ENCODE measurements at regions not wholly inside any gene's neighbourhood (a gene's known extent, or its start where the extent isn't known, plus 50 kb on each side); places are given as distances from the start of the nearest gene placed in this dataset.

DNA sequence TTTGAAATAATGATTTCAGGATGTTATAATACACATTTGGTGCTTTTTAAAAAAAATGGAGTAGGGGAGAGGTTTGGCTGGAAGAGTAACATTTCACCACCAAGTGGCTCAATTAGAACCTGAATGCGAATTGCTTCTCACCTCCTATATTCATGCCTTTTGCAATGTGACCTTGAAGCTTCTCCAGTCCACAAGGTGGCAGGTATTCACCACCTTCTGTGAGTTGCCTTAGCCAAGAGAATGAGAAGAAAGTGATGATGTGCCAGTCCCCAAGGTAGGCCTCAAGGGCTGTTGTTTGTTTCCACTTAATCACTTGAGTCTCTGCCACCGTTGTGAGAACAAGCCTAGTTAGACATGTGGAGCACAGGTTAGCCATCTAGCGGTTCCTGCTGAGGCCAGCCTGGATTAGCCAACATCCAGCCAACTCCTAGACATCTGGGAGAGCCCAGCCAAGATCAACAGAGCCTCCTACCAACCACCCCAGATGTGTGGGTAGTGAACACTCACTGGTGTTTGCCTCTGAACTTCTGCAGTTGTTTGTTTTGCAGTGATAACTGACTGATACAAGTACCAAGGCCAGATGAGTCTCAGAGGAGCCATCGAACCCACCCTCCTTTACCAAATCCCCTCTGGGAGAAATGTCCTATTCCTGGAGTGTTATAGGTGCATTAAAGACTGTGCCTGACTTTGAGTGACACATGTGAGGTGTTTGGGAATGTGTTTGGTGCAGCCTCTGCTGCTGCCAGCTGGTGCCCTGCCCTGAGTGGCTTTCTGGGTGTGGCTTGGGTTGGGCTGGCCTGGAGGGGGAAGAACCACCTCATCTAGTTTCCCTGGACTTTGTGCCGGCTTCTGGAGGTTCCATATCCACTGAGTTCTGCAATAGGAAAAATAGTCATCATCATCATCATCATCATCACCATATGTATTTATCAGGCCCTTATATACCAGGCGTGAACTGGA is 132.5 kb upstream of the RFLNA start:
- DNase-seq (ENCODE audit: low read depth): peak; percentile 29

DNA sequence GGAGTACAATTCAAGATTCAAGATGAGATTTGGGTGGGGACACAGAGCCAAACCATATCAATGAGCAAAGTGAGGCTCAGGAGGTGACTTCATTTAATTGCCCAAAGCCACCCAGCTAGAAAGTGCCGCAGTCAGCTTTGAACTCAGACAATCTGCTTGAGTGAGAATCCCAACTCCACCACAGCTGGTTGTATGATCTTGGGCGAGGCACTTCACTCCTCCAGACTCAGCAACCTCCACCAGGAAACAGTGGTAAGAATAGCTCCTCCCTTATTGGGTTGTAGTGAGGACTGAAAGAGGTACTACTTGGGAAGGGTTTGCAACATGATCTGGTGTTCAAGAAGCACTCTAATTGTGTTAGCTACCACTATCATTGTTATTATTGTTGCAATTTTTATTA is 129.2 kb upstream of the RFLNA start:
- no peak for DNase-seq (ENCODE audit: low read depth)

DNA sequence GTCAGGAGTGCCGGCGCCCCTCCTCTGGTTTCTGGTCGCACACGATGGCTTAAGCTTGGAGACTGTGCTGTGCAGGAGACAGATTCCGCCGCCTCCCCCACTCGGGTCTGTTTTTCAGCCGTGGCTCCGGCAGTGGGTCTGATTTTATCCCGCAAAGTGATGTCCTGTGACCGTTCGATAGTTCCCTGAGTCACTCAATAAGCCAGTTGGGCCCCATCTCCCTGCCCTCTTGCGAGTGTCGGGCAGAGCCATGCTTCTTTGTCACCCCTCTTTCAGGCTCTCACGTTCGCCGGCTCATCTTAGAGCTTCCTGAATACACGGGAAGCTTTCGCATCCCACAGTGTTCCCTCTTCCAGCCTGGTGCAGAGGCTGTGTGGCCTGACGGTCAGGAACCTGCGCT is 127.8 kb upstream of the RFLNA start:
- DNase-seq (ENCODE audit: low read depth): no peak

DNA sequence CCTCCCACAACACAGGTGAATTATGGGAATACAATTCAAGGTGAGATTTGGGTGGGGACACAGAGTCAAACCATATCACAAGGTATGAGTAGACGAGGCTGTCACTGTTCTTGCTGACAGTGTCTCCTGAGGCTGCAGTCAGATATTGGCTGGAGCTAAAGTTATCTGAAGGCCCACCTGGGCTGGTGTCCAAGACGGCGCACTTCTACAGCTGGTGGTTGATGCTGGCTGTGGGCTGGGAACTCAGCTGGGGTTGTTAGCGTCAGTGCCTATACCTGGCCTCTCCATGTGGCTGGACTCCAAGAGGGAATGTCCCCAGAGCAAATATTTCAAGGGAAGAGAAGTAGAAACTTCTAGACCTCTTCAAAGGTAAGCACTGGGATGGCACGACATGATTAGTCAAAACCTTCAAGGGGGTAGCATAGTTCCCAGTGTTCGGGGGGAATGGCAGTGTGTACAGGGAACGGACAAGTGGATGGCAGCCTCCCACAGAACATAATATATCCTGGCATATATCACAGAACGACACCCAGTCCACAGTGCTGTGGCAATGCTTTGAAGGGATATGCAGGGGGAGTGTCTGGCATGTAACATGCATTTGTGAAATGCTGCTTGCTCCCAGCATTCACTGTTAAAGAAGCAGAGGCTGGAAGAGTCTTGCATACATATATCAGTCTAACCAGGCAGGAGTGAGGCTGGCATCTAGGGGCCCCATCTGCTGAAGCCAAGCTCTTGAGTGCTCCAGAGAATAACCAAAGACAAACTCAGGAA is 126.7 kb upstream of the RFLNA start:
- DNase-seq (ENCODE audit: low read depth): no peak

DNA sequence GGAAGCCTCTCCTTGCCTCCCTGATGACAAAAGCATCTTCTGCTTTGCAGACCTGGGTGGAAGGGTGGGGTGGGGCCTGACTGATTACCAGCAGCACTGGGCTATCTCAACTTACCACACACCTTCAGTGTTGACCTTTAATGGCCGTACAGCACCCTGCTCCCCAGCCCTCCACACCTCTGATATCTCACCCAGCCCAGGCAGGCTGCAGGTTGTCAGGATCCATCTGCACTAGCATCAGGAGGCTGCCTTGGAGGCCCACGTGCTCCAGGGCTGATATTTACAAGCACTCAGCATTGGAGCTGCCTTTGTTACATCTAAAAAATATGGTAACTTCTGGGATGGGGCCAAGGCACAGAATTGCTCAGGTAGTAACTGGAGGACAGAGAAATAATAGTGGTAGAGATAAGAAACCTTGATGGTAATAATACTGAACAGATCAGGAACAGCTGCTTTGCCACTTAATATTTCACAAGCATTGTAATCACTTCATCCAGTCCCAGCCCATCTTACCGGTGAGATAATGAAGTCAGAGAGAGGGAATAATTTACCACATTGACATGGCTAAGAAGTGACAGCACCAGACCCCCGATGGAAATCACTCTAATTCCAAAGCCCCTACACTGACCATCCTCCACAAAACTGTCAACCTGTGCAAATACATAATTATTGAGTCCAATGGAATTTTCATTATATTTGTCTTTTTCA is 125.2 kb upstream of the RFLNA start:
- DNase-seq (ENCODE audit: low read depth): no peak

DNA sequence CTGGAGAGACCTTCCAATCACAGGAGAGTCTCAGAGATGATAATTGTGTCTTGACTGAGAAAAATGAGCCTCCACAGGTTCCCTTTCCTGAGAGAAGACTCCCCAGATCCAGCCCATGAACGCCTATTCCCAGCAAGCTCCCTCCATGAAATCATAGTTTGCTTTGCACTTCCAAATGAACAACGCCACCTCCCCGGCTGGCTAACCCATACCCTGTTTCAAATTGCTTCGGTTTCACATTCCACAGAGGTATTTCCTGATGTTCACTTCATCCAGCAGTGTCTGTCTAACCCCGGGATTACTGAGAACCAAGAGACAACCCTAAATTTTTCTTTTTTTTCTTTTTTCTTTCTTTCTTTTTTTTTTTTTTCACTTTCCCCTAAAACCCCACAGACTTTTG is 124.1 kb upstream of the RFLNA start:
- no peak for DNase-seq (ENCODE audit: low read depth)

DNA sequence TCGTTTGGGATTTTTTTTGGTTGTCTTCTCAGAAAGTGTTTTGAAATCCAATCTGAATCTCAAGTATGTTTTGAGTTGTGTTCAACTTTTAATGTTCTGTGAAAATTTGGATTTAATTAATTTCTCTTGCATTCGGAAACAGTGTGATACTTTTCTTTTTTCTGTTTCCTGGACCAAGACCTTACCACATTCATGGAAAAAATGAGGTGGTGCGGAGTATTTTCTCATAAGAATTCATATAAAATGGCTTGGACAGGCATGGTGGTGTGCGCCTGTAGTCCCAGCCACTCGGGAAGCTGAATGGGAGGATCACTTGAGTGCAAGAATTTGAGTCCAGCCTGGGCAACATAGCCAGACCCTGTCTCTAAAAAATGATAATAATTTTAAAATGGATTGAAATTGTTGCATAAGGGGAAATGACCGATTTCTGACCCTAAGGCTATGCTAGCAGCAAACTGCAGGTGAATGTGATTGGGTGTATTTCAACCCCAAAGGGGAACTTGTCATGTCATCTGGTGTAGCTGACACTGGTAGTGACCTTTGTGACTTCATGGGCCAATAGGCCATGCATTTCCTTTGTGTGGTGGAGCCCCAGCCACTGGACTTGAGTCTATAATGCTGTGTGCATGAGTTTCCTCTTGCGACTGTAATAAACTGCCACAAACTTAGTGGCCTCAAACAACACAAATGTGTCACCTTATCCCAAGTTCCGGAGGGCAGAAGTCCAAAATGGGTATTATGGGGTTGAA is 123.5 kb upstream of the RFLNA start:
- DNase-seq (ENCODE audit: low read depth): no peak

DNA sequence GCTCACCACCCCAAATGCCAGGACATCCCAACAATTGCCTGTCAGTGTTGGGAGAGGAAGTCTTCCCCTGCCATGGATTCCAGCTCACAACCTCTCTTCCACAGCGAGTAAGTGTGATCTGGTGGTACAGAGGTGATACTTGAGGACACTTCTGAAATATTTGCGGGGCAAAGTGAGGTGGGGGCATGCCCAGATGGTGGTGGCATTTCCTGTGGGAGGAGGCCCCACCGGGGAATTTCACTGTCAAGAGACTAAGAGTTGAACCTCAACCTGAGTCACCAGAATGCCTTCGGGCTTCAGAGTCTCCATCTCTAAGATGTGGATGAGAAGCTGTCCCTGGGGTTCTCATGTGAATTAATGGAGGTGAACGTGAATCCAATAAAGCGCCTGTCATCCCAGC is 122.3 kb upstream of the RFLNA start:
- peak; percentile 98 for DNase-seq (ENCODE audit: low read depth)

DNA sequence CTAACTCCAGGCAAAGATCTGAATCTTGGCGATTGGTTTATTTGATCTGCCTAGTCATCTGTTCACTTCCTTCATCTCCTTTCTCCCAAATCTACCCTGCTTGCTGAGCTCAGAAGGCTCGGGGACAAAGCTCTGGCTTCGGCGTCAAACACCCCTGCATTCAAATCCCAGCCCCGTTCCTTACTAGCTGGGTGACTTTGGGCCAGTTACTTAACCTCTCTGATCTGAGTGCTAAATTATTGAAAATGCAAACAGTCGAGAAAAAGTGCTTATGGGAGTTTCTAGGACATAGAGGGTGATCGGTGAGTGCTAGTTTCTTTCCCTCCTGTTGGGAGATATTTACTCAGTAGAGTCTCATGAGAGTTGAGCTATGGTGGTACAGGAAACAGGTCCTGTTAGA is 121.2 kb upstream of the RFLNA start:
- no peak for DNase-seq (ENCODE audit: low read depth)

DNA sequence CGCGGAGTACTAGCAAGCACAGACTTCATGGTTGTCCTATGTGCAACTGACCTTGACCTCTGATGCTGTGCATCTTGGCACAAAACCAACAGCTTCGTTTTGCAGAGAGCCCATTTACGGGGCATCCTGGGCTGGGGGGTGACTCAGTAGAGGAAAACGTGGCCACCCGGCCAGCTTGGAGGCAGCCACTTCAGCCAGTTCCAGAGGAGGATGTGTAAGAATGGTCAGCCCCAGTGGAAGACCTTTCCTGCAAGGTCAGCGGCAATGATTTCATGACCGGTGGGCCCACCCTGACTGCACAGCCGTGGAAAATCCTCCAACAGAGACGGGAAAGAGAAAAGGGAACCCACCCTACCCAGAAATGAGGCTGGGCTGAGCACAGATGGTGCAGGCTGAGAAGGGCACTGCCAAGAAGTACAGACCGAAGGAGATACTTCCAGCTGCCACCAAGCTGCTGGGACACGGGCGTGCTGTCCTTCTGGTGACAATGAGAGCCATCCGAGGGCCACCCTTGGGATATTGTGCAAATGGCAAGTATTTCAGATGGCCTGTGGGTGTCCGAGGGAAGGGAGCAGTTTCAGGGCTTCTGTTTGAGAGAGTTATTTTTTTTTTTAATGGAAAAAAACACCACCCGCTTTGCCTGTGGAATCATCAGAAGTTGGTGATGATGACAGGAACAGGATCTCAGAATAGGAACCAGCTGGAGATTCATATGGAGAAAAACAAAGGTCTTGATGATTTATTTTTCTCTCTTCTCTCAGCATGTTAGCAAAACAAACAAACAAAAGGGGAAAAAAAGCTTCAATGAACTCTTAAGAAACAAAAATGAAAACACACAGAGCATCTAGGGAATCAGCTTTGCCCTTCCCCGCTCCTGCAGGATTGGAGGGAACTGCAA is 120.2 kb upstream of the RFLNA start:
- DNase-seq (ENCODE audit: low read depth): peak; percentile 94

DNA sequence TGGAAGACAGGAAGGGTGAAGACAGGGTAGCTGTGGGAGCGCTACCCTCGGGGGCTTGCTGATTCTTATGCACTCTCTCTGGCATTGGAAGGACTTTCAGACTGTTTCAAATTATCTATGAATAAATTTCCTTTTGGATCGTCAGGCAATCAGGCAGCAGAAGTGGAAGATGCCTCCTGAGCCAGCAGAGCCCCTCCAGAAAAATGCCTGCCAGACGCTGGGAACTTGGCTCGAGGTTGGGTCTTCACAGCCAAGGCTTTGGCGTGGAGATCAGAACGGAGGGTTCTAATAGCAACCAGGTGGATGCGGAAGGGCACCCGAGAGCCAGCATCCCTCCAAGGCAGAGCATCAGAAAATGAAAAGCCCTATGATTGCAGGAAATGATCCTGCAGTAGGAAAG is 119.2 kb upstream of the RFLNA start:
- no peak for DNase-seq (ENCODE audit: low read depth)

DNA sequence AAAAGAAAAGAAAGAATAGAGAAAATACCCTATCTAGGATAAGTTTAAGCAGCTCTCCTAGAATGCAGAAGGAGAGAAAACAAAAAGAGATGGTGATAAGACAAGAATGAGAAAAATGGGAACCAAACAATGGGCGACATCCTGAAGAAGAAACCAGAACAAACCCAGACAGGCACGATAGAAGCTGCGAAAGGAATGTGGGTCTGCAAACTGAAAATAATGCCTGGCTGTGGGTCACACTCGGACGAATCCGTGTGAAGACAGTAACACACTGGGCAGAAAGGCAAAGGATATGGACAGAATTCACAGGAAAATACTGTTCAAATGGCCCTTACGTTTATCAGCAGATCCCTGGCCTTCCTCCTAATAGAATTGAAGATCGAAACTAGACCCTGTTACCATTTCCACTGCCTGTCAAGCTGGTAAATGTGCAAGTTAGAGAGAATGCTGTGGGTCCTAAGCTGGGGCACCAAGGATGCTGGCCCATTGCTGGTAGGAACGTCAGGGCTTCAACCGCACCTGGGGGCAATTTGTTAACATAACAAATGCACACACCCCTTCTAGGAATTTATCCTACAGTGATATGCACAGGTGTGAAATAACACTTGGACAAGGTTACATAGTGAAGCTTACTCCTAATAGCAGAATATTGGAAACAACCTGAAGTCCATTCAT is 117.5 kb upstream of the RFLNA start:
- no peak for DNase-seq (ENCODE audit: low read depth)

DNA sequence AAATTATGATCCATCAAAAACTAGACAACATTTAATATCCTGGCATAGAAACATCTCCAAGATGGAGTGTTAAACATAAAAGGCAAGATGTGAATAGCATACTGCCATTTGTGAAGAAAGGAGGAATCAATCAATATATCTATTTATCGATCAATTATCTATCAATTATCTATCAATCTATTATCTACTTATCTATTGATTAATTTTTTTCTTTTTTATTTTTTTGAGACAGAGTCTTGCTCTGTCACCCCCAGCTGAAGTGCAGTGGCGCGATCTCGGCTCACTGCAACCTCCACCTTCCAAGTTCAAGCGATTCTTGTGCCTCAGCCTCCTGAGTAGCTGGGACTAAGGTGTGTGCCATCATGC is 117.0 kb upstream of the RFLNA start:
- DNase-seq (ENCODE audit: low read depth): no peak

DNA sequence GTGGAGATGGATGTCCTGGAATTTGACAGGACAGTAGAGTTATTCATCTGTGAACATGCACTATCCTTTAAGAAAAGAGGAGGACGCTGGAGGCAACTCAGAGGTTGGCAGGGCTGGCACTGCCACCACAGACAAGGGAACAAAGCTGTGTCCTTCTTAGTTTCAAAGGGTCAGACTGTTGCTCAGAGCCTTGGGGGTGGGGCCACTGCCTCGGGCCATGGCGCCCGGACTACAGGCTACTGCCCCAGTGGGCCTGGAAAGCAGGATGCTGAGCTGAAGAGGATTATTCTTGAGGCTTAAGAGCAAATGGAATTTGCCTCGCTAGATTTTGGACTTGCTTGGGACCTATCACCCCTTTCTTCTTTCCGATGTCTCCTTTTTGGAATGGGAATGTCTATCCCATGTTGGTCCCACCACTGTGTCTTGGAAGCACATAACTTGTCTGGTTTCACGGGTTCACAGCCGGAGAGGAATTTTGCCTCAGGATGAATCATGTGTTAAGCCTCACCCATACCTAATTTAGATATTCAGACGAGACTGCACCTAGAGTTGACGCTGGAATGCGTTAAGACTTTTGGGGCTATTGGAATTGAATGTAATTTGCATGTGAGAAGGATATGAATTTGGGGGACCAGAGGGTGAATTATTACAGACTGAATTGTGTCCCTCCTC is 114.8 kb upstream of the RFLNA start:
- peak; percentile 23 for DNase-seq (ENCODE audit: low read depth)

DNA sequence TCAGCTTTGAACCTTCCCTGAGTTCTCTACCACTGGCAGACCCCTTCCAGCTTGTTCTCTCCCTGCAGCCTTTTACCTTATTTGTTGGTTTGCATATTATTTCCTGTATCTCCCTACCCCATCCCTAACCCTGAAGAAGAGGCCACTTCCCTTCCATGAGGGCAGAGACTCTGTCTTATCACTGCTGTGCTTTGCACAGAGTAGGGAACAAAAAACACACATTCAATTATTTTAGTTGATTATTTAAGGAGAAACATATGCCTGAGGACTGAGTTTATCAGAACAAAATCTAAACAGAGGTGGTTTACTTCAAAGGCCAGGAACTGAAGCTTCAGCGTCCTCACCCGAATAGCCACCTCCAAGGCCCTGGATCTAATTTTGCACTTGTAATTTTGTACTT is 111.7 kb upstream of the RFLNA start:
- no peak for DNase-seq (ENCODE audit: low read depth)

DNA sequence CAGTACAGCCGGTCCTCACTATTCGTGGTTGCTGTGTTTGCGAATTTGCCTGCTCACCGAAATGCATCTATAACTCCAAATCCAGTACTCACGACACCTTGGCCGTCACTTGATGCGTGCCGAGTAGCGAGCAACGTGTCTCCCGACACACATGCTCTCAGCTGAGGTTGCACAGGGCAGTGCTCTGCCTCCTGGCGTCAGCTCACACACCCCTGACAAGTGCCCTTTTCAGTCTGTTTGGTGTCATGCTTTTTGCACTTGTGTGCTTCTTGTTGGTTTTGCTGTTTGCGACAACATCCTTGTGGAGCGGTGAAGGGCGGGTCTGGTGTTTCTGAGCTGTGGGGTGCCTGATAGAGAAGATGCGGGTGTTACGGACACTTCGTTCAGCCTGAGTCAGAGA is 110.4 kb upstream of the RFLNA start:
- DNase-seq (ENCODE audit: low read depth): no peak

DNA sequence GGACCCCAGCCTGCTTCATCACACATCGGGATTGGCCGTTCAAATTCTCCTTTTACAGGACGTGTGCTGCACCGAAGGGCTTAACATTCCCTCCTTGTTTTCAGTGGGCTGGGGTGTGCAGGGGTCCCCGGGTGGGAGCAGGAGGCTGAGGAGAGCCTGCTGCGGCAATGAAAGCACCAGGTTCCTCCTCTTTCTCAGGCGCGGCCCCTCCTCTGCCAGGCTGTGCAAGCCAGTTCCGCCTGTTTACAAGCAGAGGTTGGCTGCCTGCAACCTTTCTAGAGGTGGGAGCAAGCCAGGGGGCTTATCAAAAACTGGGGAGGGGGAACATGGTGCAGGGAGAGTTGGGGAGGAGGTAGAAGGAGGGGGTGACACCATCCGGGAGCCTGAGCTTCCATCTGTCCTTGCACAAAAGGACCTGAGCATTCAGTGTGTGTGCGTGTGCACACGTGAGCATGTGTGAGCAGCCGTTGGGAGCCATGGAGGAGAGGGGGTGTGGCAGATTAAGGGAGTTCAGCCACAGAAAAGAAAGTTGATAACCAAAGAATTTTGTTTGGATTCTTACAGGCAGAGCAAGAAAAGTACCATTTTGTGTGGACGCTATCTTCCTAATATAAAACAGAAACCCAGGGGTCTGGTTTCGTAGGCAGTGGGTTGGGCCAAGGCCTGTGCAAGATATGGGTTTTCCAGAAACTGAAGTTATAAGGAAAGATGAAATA is 108.8 kb upstream of the RFLNA start:
- no peak for DNase-seq (ENCODE audit: low read depth)

DNA sequence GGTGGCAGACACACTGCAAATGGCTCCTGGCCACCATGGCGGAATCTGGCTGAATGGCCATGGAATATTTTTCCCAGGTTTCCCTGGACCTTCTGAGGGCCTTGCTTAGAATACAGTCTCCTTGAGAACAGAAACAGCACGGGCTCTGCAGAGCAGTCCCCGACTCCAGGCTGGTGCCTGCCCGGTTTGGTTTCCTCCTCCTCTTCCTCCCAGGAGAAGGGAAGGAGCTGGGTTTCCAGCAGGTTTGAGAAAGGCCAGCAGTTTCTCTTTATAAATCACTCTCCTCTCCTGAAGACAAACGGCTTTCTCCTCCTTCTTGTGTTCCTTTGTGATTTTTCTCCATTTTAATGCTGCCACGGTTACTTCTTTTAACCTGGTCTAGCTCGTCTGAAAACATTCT is 106.8 kb upstream of the RFLNA start:
- DNase-seq (ENCODE audit: low read depth): no peak

Data from M059J (cell line).